HL-60 (cell line): ENCODE measurements at regions not wholly inside any gene's neighbourhood (a gene's known extent, or its start where the extent isn't known, plus 50 kb on each side); places are given as distances from the start of the nearest gene placed in this dataset.

Source experiments
- DNase-seq, 2 experiments: peaks; one replicate each; pipeline ENCODE4 v3.0.0-alpha.2; 2010 to 2020; ENCODE audit warnings: low read depth in 1 of 2, low spot score in 1 of 2
- H3K27ac ChIP-seq: fragments of 250-450 bp; sonication (Bioruptor Pico); replicated peaks from 2 replicates; pipeline ENCODE4 v1.5.1; 2020; ENCODE audit warnings: mild to moderate bottlenecking, moderate library complexity
- H3K27me3 ChIP-seq: fragments of 250-450 bp; sonication (Bioruptor Pico); 2 replicates; pipeline ENCODE4 v1.5.1; 2021; ENCODE audit warnings: mild to moderate bottlenecking, moderate library complexity; ENCODE audit not compliant: insufficient read depth, poor library complexity, severe bottlenecking
- H3K4me3 ChIP-seq: replicated peaks from 2 replicates; pipeline ENCODE4 v1.5.1; 2011; ENCODE audit warnings: mild to moderate bottlenecking, control low read depth, low read length; ENCODE audit not compliant: insufficient read depth
- CTCF ChIP-seq: IDR thresholded peaks from one replicate; pipeline ENCODE4 v1.5.1; 2011; ENCODE audit warnings: low read length, control low read depth, inconsistent platforms; ENCODE audit not compliant: insufficient read depth
- GABPA ChIP-seq: IDR thresholded peaks from 2 replicates; pipeline ENCODE4 v1.6.1; 2012; ENCODE audit warnings: low read depth
- POLR2AphosphoS5 ChIP-seq: IDR thresholded peaks from 2 replicates; pipeline ENCODE4 v1.6.1; 2012; ENCODE audit warnings: low read depth
- REST ChIP-seq: IDR thresholded peaks from 2 replicates; pipeline ENCODE4 v1.6.1; 2012; ENCODE audit warnings: low read depth; ENCODE audit not compliant: insufficient replicate concordance
- SPI1 ChIP-seq: IDR thresholded peaks from 2 replicates; pipeline ENCODE4 v1.6.1; 2012; ENCODE audit warnings: low read depth, mild to moderate bottlenecking, borderline replicate concordance

- Histone ChIP-seq H3K4me3 (no peak overlapping the region), H3K27me3 (peaks cover 7% of the 10 kb centered on the region), H3K27ac (no peak overlapping the region)
- DNase-seq: no peak
- TF ChIP-seq SPI1 (no peak), GABPA (no peak), CTCF (no peak), POLR2AphosphoS5 (no peak), REST (no peak)
Measured at GRCh38 chr7:54888734-54889082, 129.7 kb upstream of the SEC61G start.

- no peak overlapping the region for H3K4me3 ChIP-seq
- H3K27ac ChIP-seq: no peak overlapping the region
- no peaks in the 10 kb centered on the region for H3K27me3 ChIP-seq
- DNase-seq: no peak
- TF ChIP-seq POLR2AphosphoS5 (no peak), SPI1 (no peak), GABPA (no peak), REST (no peak), CTCF (no peak)
Measured at GRCh38 chr7:54897891-54898290, 120.9 kb upstream of the EGFR start.

- no peak for DNase-seq
- H3K27me3 ChIP-seq: no peaks in the 10 kb centered on the region
- no peak overlapping the region for H3K27ac ChIP-seq
- no peak for TF ChIP-seq CTCF
- TF ChIP-seq GABPA: no peak
- no peak for TF ChIP-seq REST
- no peak for TF ChIP-seq SPI1
- no peak for TF ChIP-seq POLR2AphosphoS5
- H3K4me3 ChIP-seq: no peak overlapping the region
Measured at GRCh38 chr7:54898659-54899340, 120.0 kb upstream of the EGFR start.
